CD4-positive, alpha-beta memory T cell (primary cell): ENCODE measurements at regions not wholly inside any gene's neighbourhood (a gene's known extent, or its start where the extent isn't known, plus 50 kb on each side); places are given as distances from the start of the nearest gene placed in this dataset.

Experiments
- CTCF ChIA-PET: fragments of 350-600 bp; sonication (Branson Sonifier 250); formaldehyde crosslinking; loops from one replicate; lab custom pipeline; 2021; ENCODE audit warnings: inconsistent platforms; ENCODE audit not compliant: partially characterized antibody; lab: Charles Lee
- POLR2A ChIA-PET: fragments of 350-600 bp; sonication (Branson Sonifier 250); formaldehyde crosslinking; loops from one replicate; lab custom pipeline; 2021; ENCODE audit not compliant: partially characterized antibody; lab: Charles Lee
- DNase-seq, 5 donors: peaks; one replicate each; pipeline versions ENCODE4 v3.0.0 to v3.0.0-alpha.2; 2020 to 2022; ENCODE audit warnings: mixed read lengths in 1 of 5
- H3K27ac ChIP-seq: one replicate; pipeline ENCODE4 v1.7.0; 2013; ENCODE audit warnings: low read depth, low read length
- H3K27me3 ChIP-seq: 2 replicates; pipeline ENCODE4 v1.7.0; 2013; ENCODE audit warnings: mild to moderate bottlenecking, low read length, moderate library complexity; ENCODE audit not compliant: insufficient read depth
- H3K36me3 ChIP-seq: 2 replicates; pipeline ENCODE4 v1.7.0; 2013; ENCODE audit warnings: mild to moderate bottlenecking, low read length, moderate library complexity; ENCODE audit not compliant: insufficient read depth
- H3K4me1 ChIP-seq: 2 replicates; pipeline ENCODE4 v1.7.0; 2013; ENCODE audit warnings: mild to moderate bottlenecking, low read length, moderate library complexity; ENCODE audit not compliant: insufficient read depth
- H3K4me3 ChIP-seq, 2 donors: one replicate each; pipeline ENCODE4 v1.7.0; 2013; ENCODE audit warnings: low read length in 2 of 2, mild to moderate bottlenecking in 1 of 2
- H3K9me3 ChIP-seq, 2 donors: one replicate each; pipeline ENCODE4 v1.7.0; 2013; ENCODE audit warnings: low read length in 2 of 2, control low read depth in 1 of 2; ENCODE audit not compliant: control insufficient read depth in 1 of 2
- H3K27ac Mint-ChIP-seq, 7 donors: one replicate each; pipeline ENCODE4 v1.8.0; 2020 to 2021; ENCODE audit warnings: mixed read lengths in 7 of 7, mild to moderate bottlenecking in 6 of 7, inconsistent platforms in 3 of 7, moderate library complexity in 3 of 7
- H3K27me3 Mint-ChIP-seq, 2 donors: one replicate each; pipeline ENCODE4 v1.8.0; 2020 to 2021; ENCODE audit warnings: mixed read lengths in 2 of 2
- H3K36me3 Mint-ChIP-seq, 2 donors: one replicate each; pipeline ENCODE4 v1.8.0; 2020 to 2021; ENCODE audit warnings: mixed read lengths in 2 of 2, inconsistent platforms in 1 of 2, mild to moderate bottlenecking in 1 of 2
- H3K4me1 Mint-ChIP-seq, 4 donors: one replicate each; pipeline ENCODE4 v1.8.0; 2020 to 2021; ENCODE audit warnings: mixed read lengths in 4 of 4, mild to moderate bottlenecking in 1 of 4
- H3K4me3 Mint-ChIP-seq, 8 donors: one replicate each; pipeline ENCODE4 v1.8.0; 2020 to 2021; ENCODE audit warnings: mixed read lengths in 8 of 8, mild to moderate bottlenecking in 7 of 8, moderate library complexity in 6 of 8, inconsistent platforms in 3 of 8
- H3K9me3 Mint-ChIP-seq, 8 donors: one replicate each; pipeline ENCODE4 v1.8.0; 2020 to 2021; ENCODE audit warnings: mixed read lengths in 8 of 8, mild to moderate bottlenecking in 5 of 8, inconsistent platforms in 3 of 8, moderate library complexity in 1 of 8
- intact Hi-C: fragments of 100-400 bp; cut with micrococcal nuclease; formaldehyde crosslinking; loops from one replicate; pipeline ENCODE4 v1.15.1; 2023

GRCh38 chr13:90535421-90535820 lies 812.1 kb upstream of the MIR17HG start:
- Mint-ChIP-seq H3K4me1 (no peaks in the 10 kb centered on the region), H3K27ac (no peak overlapping the region), H3K9me3 (peaks cover 0 to 16% (median 6%) of the 10 kb centered on the region in 8 donors), H3K27me3 (no peaks in the 10 kb centered on the region), H3K36me3 (no peaks in the 10 kb centered on the region), H3K4me3 (no peak overlapping the region)
- no peak overlapping the region for H3K4me3 ChIP-seq
- no peak overlapping the region for H3K27ac ChIP-seq
- H3K36me3 ChIP-seq, result no peaks in the 10 kb centered on the region
- H3K9me3 ChIP-seq, result peaks cover 0 to 3% of the 10 kb centered on the region in 2 donors
- intact Hi-C loops, result no loop called here
- CTCF ChIA-PET, result no interaction called here
- no peak for DNase-seq
- no peaks in the 10 kb centered on the region for H3K27me3 ChIP-seq
- H3K4me1 ChIP-seq, result no peaks in the 10 kb centered on the region
- POLR2A ChIA-PET, result no interaction called here

- H3K27me3 ChIP-seq, result no peaks in the 10 kb centered on the region
- no peak overlapping the region for H3K27ac Mint-ChIP-seq
- intact Hi-C loops, result no loop called here
- no peaks in the 10 kb centered on the region for H3K36me3 Mint-ChIP-seq
- no peaks in the 10 kb centered on the region for H3K27me3 Mint-ChIP-seq
- H3K27ac ChIP-seq, result no peak overlapping the region
- POLR2A ChIA-PET, result no interaction called here
- no peak overlapping the region for H3K4me3 ChIP-seq
- no peaks in the 10 kb centered on the region for H3K4me1 ChIP-seq
- H3K4me3 Mint-ChIP-seq, result no peak overlapping the region
- CTCF ChIA-PET, result interaction anchor here (1.1 kb wide), 1 partner anchor 10 kb away, joined by 3 read pairs; no protein-coding TSS in a partner anchor
- no peaks in the 10 kb centered on the region for H3K36me3 ChIP-seq
- H3K9me3 ChIP-seq, result no peaks in the 10 kb centered on the region
- H3K9me3 Mint-ChIP-seq, result peaks cover 0 to 23% (median 7%) of the 10 kb centered on the region in 8 donors
- no peak for DNase-seq
- H3K4me1 Mint-ChIP-seq, result no peaks in the 10 kb centered on the region
Observed at GRCh38 chr13:90538063-90538462, 809.4 kb upstream of the MIR17HG start.

- H3K4me1 ChIP-seq, result no peaks in the 10 kb centered on the region
- no peaks in the 10 kb centered on the region for H3K27me3 Mint-ChIP-seq
- ChIA-PET POLR2A (no interaction called here), CTCF (no interaction called here)
- H3K9me3 ChIP-seq, result no peaks in the 10 kb centered on the region
- no peak overlapping the region for H3K4me3 Mint-ChIP-seq
- DNase-seq, result no peak
- no peaks in the 10 kb centered on the region for H3K4me1 Mint-ChIP-seq
- H3K36me3 ChIP-seq, result no peaks in the 10 kb centered on the region
- no peaks in the 10 kb centered on the region for H3K27me3 ChIP-seq
- intact Hi-C loops, result no loop called here
- peaks cover 0 to 27% (median 10%) of the 10 kb centered on the region in 8 donors for H3K9me3 Mint-ChIP-seq
- no peak overlapping the region for H3K4me3 ChIP-seq
- no peaks in the 10 kb centered on the region for H3K36me3 Mint-ChIP-seq
- no peak overlapping the region for H3K27ac ChIP-seq
- no peak overlapping the region for H3K27ac Mint-ChIP-seq
Observed at GRCh38 chr13:90541346-90541745, 806.1 kb upstream of the MIR17HG start.

GRCh38 chr13:90542959-90543505 lies 804.5 kb upstream of the MIR17HG start:
- Histone ChIP-seq H3K4me1 (no peaks in the 10 kb centered on the region), H3K27ac (no peak overlapping the region), H3K4me3 (no peak overlapping the region), H3K27me3 (no peaks in the 10 kb centered on the region), H3K9me3 (no peaks in the 10 kb centered on the region), H3K36me3 (no peaks in the 10 kb centered on the region)
- ChIA-PET CTCF (no interaction called here), POLR2A (no interaction called here)
- Mint-ChIP-seq H3K4me1 (no peaks in the 10 kb centered on the region), H3K27me3 (no peaks in the 10 kb centered on the region), H3K4me3 (no peak overlapping the region), H3K27ac (no peak overlapping the region), H3K36me3 (no peaks in the 10 kb centered on the region), H3K9me3 (peaks cover 0 to 39% (median 15%) of the 10 kb centered on the region in 8 donors)
- intact Hi-C loops, result no loop called here
- no peak for DNase-seq

- no peaks in the 10 kb centered on the region for H3K36me3 ChIP-seq
- H3K27ac Mint-ChIP-seq, result no peak overlapping the region
- no peaks in the 10 kb centered on the region for H3K27me3 ChIP-seq
- no peaks in the 10 kb centered on the region for H3K4me1 ChIP-seq
- ChIA-PET POLR2A (no interaction called here), CTCF (no interaction called here)
- peaks cover 2 to 35% (median 18%) of the 10 kb centered on the region in 8 donors for H3K9me3 Mint-ChIP-seq
- H3K4me1 Mint-ChIP-seq, result no peaks in the 10 kb centered on the region
- no peak overlapping the region for H3K4me3 ChIP-seq
- intact Hi-C loops, result no loop called here
- no peak overlapping the region for H3K4me3 Mint-ChIP-seq
- no peaks in the 10 kb centered on the region for H3K9me3 ChIP-seq
- no peaks in the 10 kb centered on the region for H3K27me3 Mint-ChIP-seq
- no peaks in the 10 kb centered on the region for H3K36me3 Mint-ChIP-seq
- no peak for DNase-seq
- no peak overlapping the region for H3K27ac ChIP-seq
Observed at GRCh38 chr13:90545070-90545840, 802.2 kb upstream of the MIR17HG start.

GRCh38 chr13:90547272-90547790 lies 800.2 kb upstream of the MIR17HG start:
- Mint-ChIP-seq H3K4me1 (no peaks in the 10 kb centered on the region), H3K9me3 (peaks cover 2 to 30% (median 14%) of the 10 kb centered on the region in 8 donors), H3K36me3 (no peaks in the 10 kb centered on the region), H3K27me3 (no peaks in the 10 kb centered on the region), H3K27ac (no peak overlapping the region), H3K4me3 (no peak overlapping the region)
- DNase-seq, result no peak
- Histone ChIP-seq H3K27me3 (no peaks in the 10 kb centered on the region), H3K27ac (no peak overlapping the region), H3K36me3 (no peaks in the 10 kb centered on the region), H3K4me1 (no peaks in the 10 kb centered on the region), H3K9me3 (no peaks in the 10 kb centered on the region), H3K4me3 (no peak overlapping the region)
- intact Hi-C loops, result no loop called here
- POLR2A ChIA-PET, result no interaction called here
- CTCF ChIA-PET, result no interaction called here

GRCh38 chr13:90551253-90551652 lies 796.2 kb upstream of the MIR17HG start:
- intact Hi-C loops, result no loop called here
- Mint-ChIP-seq H3K9me3 (peaks cover 3 to 20% (median 15%) of the 10 kb centered on the region in 8 donors), H3K27me3 (no peaks in the 10 kb centered on the region), H3K36me3 (no peaks in the 10 kb centered on the region), H3K4me1 (no peaks in the 10 kb centered on the region), H3K27ac (no peak overlapping the region), H3K4me3 (no peak overlapping the region)
- H3K27ac ChIP-seq, result no peak overlapping the region
- H3K9me3 ChIP-seq, result no peaks in the 10 kb centered on the region
- no peak overlapping the region for H3K4me3 ChIP-seq
- ChIA-PET CTCF (no interaction called here), POLR2A (no interaction called here)
- no peak for DNase-seq
- H3K27me3 ChIP-seq, result no peaks in the 10 kb centered on the region
- no peaks in the 10 kb centered on the region for H3K36me3 ChIP-seq
- H3K4me1 ChIP-seq, result no peaks in the 10 kb centered on the region
